BE2C (cell line): ENCODE measurements at regions not wholly inside any gene's neighbourhood (a gene's known extent, or its start where the extent isn't known, plus 50 kb on each side); places are given as distances from the start of the nearest gene placed in this dataset.

Experiments
- DNase-seq: peaks from one replicate; pipeline ENCODE4 v3.0.0-alpha.2; 2020
- H3K27me3 ChIP-seq: fragments of 250-450 bp; sonication (Bioruptor Pico); 2 replicates; pipeline ENCODE4 v1.5.1; 2020; ENCODE audit warnings: mild to moderate bottlenecking
- H3K36me3 ChIP-seq: fragments of 250-450 bp; sonication (Bioruptor Pico); 2 replicates; pipeline ENCODE4 v1.5.1; 2020; ENCODE audit warnings: mild to moderate bottlenecking
- H3K4me1 ChIP-seq: fragments of 250-450 bp; sonication (Bioruptor Pico); 2 replicates; pipeline ENCODE4 v1.5.1; 2020
- H3K4me3 ChIP-seq: 2 replicates; pipeline ENCODE4 v1.5.1; 2011; ENCODE audit warnings: low read depth, low read length
- H3K9me3 ChIP-seq: fragments of 250-450 bp; sonication (Bioruptor Pico); 2 replicates; pipeline ENCODE4 v1.5.1; 2020
- TF ChIP-seq, protein P1 (sequence below): IDR thresholded peaks from 2 replicates; pipeline ENCODE4 v1.5.1; 2012; ENCODE audit warnings: mild to moderate bottlenecking, low read depth, low read length

DNA sequence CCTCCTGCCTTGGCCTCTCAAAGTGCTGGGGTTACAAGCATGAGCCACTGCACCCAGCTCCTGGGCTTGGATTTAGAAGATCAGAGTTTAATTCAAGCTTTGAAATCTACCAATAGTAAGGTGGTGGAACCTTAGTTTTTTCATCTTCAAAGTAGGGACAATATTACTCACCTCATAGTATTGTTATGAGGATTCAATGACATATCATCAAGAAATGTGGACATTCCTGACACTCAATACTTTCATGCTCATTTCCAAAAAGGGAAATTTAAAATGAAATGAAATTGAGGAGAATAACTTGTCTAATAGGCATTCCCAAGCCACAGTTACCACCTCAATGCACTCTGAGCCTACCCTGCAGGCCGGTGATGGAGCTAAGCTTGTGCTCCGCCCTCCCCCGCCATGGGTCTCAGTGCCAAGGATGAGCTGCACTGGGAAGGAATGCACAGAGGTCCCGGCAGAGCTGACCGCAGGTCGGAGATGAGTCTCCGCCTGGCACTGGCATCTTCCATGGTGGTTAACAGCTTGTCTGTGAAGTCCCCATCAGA, 56.5 kb upstream of the BCAR3 start:
- Histone ChIP-seq H3K27me3 (no peaks in the 10 kb centered on the region), H3K4me3 (no peak overlapping the region), H3K9me3 (no peaks in the 10 kb centered on the region), H3K36me3 (no peaks in the 10 kb centered on the region), H3K4me1 (peaks cover 10% of the 10 kb centered on the region)
- TF ChIP-seq, protein P1, sequence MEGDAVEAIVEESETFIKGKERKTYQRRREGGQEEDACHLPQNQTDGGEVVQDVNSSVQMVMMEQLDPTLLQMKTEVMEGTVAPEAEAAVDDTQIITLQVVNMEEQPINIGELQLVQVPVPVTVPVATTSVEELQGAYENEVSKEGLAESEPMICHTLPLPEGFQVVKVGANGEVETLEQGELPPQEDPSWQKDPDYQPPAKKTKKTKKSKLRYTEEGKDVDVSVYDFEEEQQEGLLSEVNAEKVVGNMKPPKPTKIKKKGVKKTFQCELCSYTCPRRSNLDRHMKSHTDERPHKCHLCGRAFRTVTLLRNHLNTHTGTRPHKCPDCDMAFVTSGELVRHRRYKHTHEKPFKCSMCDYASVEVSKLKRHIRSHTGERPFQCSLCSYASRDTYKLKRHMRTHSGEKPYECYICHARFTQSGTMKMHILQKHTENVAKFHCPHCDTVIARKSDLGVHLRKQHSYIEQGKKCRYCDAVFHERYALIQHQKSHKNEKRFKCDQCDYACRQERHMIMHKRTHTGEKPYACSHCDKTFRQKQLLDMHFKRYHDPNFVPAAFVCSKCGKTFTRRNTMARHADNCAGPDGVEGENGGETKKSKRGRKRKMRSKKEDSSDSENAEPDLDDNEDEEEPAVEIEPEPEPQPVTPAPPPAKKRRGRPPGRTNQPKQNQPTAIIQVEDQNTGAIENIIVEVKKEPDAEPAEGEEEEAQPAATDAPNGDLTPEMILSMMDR: no peak
- DNase-seq: no peak

DNA sequence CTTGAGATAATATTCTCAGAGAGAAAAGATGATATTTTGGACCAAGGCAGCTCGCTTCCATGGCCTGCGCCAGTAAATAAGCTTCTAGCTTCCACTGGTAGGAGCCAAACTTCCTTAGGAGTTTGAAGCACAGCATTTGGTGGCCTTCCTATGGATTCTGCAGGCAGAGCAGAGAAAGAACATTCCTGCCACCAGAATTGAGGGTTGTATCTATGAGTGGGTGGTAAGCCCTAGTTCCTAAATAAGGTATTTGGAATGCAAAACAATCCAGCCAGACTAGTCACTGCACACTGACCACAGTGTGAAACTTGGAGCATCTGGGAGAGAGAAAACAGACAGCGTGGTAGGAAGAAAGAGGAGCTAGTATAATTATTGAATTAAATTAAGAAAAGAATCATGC, 54.1 kb upstream of the BCAR3 start:
- TF ChIP-seq, protein P1: no peak
- Histone ChIP-seq H3K27me3 (no peaks in the 10 kb centered on the region), H3K36me3 (no peaks in the 10 kb centered on the region), H3K9me3 (no peaks in the 10 kb centered on the region), H3K4me3 (no peak overlapping the region), H3K4me1 (peaks cover 7% of the 10 kb centered on the region)
- DNase-seq: no peak

DNA sequence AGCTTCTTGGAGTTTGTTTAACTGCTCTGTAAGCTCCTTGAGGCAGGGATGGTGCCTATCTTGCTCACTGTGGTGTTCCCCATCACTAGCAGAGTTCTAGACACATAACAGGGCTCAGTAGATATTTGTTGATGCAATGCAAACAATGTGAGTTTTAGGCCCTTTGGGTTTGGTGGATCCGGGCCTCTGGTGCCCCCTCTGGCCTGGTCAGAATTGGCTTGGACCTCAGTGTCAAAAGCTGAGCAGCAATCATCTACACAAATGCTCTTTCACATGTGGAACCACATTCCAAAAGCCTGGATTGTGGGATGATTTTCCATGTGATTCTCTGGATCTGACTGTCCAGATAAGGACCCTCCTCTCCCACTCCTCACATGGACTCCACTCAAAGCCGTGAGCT, 53.4 kb upstream of the BCAR3 start:
- DNase-seq: no peak
- H3K4me1 ChIP-seq: peaks cover under 1% of the 10 kb centered on the region
- H3K9me3 ChIP-seq: no peaks in the 10 kb centered on the region
- TF ChIP-seq, protein P1: peak; percentile 33
- no peaks in the 10 kb centered on the region for H3K36me3 ChIP-seq
- no peak overlapping the region for H3K4me3 ChIP-seq
- H3K27me3 ChIP-seq: no peaks in the 10 kb centered on the region

DNA sequence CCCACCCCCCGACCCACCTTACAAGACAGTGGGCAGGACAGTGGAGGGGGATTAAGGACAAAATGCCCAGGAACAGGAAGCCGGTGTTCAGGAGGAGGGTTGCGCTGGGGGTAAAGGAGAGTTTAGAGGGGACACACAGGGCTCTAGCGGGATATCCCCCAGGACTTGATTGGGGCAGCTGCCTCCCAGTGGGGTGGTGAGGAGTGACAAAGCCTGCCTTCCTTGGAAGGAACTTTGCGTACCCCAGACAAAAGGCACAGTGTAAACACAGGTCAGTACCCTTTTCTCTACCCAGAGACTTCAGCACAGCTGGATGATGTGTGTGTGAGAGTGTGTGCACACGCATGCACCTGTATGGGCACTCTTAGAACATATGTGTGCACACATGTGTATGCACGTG, 51.7 kb upstream of the BCAR3 start:
- TF ChIP-seq, protein P1: no peak
- H3K36me3 ChIP-seq: no peaks in the 10 kb centered on the region
- H3K4me1 ChIP-seq: no peaks in the 10 kb centered on the region
- H3K4me3 ChIP-seq: no peak overlapping the region
- no peaks in the 10 kb centered on the region for H3K27me3 ChIP-seq
- no peaks in the 10 kb centered on the region for H3K9me3 ChIP-seq
- DNase-seq: no peak

DNA sequence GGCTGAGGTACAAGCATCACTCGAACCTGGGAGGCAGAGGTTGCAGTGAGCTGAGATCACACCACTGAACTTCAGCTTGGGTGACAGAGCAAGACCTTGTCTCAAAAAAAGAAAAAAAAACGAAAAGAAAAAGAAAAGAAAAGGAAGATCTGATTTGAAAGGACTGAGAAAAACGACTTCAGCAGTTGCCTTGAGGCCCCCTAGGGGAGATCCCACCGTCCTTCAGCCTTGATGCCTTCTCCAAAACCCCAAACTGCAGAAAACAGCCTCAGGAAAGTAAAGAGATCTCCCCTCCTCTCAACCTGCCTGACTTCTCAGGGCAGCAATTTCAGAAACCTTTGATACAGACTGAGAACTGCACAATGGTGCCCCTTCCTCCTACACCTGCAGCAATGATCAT, 50.9 kb upstream of the BCAR3 start:
- H3K36me3 ChIP-seq: no peaks in the 10 kb centered on the region
- no peaks in the 10 kb centered on the region for H3K27me3 ChIP-seq
- TF ChIP-seq, protein P1: peak; percentile 28
- no peaks in the 10 kb centered on the region for H3K4me1 ChIP-seq
- H3K4me3 ChIP-seq: no peak overlapping the region
- no peak for DNase-seq
- no peaks in the 10 kb centered on the region for H3K9me3 ChIP-seq
